ENCODE measurements at regions not wholly inside any gene's neighbourhood (a gene's known extent, or its start where the extent isn't known, plus 50 kb on each side); places are given as distances from the start of the nearest gene placed in this dataset.
"Not testable (repeated sequence)": the region's sequence is repeated elsewhere in the genome, so short reads cannot be mapped to it uniquely, and the experiment has no call there.

DNA sequence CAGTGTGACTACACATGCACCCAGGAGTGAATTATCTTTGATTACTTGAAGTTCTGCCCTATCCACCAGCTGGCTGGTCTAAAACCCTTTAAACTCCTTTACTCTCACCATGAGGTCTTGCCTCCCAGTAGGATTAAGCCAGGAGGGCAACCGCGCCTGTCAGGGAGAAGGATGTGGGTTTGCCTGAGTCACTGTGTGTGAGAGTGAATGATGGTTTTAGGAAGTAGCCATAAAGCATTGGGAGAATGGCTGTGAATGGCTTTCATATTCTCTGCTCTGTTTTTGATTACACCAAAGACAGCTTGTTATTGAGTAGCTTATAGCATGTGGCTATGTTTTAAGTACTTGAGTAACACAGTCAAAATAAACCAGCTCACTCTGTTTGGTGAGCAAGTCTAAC is 637.7 kb upstream of the TBL1XR1 start:
- FAIRE-seq, result no peak

GRCh38 chr3:177835917-177836316 is 638.6 kb upstream of the TBL1XR1 start:
- FAIRE-seq, result no peak

GRCh38 chr3:177836671-177837070 is 639.4 kb upstream of the TBL1XR1 start:
- FAIRE-seq, result no peak

DNA sequence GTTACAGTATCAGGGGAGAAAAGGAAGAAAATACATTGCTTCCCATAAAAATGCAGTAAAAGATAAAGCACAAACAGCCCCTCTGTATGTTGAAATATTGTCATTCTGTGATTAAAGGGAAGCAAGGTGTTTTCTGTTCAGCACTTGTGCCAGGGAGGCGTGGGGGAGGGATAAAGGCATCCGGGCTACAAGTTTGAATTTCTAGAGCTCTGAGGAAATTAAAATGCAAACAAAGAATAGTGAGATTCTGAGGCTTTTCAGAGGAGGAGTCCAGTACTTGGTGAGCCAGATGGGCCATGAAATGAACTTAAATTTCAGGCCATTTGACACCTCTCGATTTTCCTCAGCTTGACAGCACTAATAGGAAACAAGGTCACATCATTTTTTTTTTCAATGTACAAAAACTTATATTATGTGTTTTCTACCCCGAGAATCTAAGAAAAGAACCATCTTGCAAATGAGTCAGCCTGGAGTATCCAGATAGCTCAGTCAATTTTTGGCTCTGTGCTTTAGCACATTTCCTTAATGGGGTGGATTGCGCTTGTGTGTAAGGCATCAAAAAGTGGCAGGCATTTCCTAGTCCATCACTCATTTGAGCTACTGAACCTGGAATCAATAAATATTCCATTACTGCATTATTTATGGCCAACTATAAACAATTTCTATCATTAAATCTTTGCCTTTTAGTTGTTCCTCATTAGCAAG is 640.8 kb upstream of the TBL1XR1 start:
- FAIRE-seq, result no peak

- FAIRE-seq, result no peak
These were observed 641.6 kb upstream of the TBL1XR1 start for GRCh38 chr3:177838766-177839350.

GRCh38 chr3:177842302-177842701 is 645.0 kb upstream of the TBL1XR1 start:
- FAIRE-seq, result no peak

DNA sequence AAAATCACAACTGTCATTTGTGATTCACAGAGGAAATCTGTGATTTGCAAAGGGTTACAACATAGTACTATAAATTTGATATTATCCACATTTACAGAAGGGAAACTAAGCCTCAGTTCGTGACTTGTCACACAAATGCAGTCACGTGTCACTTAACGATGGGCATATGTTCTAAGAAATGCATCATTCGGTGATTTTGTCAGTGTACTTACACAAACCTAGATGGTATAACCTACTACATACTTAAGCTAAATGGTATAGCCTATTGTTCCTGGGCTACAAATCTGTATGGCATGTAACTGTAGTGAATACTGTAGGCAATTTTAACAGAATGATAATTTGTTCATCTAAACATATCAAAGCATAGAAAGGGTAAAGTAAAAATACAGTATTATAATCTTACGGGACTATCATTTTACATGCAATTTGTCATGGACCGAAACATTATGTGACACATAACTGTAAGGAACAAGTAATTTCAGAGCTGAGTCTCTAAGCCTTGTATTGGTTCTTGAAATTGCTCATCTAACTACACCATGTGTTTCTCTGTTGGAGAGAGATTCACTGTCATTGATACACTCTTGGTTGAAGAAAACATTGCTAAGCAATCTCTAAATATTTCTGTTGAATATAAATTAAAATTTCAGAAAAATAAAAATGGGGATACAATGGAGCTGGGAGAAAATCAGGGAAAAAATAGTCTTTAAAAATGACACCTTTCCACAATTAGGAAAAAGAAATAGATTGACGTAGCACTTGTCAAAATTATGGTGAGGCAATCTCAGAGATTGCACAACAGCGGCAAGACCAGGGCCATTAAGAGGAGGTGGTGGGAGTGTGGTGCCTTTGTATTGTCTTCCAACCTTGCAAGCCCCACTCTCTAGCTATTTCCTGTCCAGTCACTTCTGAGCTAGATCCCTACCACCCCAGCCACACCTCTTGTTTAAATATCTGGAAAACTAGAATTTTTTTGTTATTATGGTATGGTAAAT is 645.8 kb upstream of the TBL1XR1 start:
- no peak for FAIRE-seq

GRCh38 chr3:177852001-177852807 is 654.9 kb upstream of the TBL1XR1 start:
- FAIRE-seq, result no peak

DNA sequence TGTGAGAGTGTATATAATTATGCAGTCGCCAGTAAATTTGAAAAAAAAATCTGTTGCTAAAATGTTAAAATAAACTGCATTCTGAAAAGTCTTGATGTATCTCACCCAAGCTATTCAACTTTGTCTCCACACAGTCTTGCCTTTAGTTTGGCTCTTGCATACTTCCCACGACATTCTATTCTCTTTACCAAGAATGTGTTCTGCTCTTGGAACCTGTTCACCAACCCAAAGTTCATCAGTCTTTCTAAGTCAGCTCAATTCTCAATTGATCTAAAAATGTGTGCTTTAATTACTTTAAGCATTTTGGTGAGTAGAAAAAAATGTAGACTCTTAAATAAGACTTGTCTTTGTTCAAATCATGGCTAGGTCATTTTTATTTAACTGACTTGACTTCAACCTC is 657.7 kb upstream of the TBL1XR1 start:
- no peak for FAIRE-seq

GRCh38 chr3:177860184-177860583 is 662.9 kb upstream of the TBL1XR1 start:
- FAIRE-seq, result no peak

DNA sequence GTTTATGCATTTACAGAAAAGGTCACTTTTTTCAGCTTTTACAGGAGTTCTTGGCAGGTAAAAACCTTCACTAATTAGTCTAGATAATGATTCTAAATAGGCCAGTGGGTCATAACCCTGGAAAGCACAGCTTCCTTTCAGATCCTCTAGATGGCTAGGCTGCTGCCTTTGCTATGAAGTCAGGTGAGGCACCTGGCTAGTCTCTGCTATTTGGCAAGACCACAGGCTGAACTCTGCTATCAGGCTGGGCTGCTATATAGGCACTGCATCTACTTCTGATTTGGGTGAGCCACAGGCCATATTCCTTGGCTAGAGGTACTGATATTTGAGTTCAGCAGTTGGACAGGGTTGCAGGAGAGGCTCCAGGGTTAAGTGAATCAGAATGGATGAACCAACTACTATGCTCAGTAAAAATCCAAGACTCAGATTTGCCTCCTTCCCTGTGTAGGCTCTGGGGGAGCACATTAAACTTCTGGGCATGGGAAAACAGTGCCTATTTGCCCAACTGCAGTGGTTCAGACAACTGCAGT is 665.7 kb upstream of the TBL1XR1 start:
- FAIRE-seq, result no peak

GRCh38 chr3:177871267-177871666 is 665.0 kb upstream of the KCNMB2 start:
- FAIRE-seq, result not testable (repeated sequence)

GRCh38 chr3:177878192-177878591 is 658.0 kb upstream of the KCNMB2 start:
- FAIRE-seq, result no peak

DNA sequence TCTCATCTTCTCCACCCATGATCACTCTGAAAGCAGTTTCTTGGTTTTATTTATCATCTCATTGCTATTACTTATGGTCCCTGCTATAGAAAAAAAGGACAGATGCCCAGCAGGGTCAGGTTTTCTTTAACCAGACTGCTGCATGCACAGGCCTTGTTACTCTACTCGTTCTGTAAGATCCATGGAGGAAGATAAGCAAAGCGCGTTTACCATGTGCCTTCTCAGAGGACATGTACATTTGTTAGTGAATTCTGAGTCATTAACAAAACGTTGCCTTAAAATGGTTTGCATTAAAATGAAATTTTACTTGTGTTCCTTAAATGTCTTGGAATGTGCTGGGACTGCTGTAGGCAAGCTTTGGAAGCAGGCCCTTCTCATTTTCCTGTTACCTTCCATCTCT is 657.3 kb upstream of the KCNMB2 start:
- no peak for FAIRE-seq

DNA sequence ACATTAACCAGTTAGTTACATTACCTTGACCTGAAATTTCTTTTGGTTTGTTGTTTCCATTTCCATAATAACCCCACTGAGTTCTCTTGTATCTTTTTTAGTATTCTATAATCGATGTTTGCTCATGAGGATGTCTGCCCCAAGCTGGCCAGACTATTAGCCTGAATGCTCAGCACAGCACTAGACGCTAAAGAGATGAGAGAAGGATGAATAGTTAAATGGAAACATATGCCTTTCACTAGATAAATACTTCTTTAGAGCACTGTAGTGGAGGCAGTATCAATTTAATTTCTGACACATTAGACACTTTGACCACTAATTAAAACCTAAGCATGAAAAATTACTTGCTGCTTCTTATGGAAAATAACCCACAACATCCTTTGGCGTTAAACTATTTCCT is 654.9 kb upstream of the KCNMB2 start:
- FAIRE-seq, result no peak

- no peak for FAIRE-seq
These were observed 654.0 kb upstream of the KCNMB2 start for GRCh38 chr3:177882124-177882648.

DNA sequence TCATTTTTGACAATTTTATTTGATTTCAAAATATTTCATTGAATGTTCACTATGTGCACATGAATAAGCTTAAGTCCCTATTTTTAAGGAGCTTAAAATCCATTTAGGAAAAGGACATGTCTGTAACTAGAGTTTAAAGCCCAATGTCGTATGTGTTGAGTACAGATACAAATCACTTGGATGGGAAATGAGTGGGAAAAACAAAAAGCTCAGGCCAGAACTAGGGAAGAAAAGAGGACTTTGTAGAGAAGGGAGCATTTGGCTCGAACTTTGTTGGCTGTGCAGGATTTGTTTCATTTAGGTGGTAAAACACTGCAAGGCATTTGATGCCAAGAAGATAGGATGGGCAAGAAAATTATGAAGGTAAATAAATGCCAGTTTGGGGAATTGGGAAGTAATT is 653.1 kb upstream of the KCNMB2 start:
- FAIRE-seq, result no peak

DNA sequence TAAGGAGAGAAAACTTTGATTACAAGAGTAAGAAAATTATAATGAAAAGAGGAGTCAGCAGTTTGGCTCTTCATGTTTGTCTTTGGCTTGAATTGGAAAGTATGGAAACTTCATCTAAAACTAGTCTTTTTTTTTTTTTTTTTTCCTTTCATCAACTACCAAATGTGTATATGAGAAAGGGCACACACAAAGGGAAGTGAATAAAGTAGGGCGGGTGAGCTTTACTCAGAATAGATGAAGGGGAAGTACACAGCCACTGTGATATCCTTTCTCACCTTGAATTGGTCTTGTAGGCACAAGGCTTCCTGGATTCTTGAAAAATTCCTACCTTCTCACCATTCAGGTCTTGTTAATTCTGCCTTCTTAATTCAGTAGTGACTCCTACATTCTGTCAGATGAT is 652.3 kb upstream of the KCNMB2 start:
- FAIRE-seq, result no peak

GRCh38 chr3:177885063-177885462 is 651.2 kb upstream of the KCNMB2 start:
- FAIRE-seq, result no peak

DNA sequence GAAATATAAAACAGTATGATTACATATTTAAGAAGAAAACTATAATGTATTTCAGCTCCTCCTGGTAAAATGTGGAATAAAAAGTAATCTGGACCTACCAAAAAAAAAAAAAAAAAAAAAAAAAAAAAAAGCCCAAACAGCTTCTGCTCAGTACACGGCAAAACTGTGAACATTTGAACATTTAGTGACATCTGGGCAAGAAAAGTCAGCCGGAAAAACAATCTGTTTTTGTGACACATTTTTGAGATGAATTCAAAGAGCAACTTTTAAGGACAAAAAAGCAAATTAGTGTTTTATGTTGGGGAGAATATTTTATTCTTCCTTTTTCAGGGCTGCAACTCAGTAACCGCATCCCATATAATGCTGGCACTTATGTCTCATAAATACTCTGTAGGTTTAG is 649.7 kb upstream of the KCNMB2 start:
- FAIRE-seq, result no peak

DNA sequence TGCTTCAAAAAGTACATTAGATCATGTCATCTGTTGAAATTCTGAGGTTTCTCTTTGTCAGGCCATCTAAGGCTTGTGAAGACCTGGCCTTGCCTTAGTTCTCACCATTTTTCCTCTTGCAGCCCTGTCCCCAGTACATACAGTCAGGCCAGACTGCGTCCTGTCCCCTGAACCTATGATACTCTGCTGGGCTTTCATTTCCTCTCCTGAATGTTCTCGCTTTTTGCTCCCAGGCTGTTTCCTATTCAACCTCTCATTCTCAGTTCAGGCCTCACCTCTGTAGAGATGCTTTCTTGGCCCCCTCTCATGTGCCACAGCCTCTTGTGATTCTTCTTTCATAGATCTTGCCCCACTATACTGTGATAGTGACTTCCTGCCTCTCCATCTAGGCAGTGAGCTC is 648.8 kb upstream of the KCNMB2 start:
- FAIRE-seq, result no peak

DNA sequence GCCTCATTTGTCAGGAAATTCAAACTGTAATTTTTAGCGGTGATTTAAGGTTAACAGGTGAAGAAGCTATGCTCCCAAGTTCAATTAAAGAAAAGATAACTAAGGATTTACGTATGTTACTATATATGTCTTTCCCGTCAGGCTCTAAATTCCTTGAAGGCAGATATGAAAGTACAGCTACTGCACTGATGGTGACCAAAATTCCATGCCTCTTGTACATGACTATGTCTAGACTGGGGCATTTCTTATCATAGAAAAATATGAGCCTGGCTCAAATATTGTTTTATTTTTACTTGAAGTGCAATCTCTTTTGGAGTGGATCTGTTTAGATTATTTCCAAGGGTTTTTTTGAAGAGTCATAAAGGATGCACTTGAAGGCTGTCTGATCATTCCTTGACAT is 647.1 kb upstream of the KCNMB2 start:
- no peak for FAIRE-seq

Measured in A204.1 (cell line).